Gastroesophageal sphincter (tissue), 4 donors: ENCODE measurements at regions not wholly inside any gene's neighbourhood (a gene's known extent, or its start where the extent isn't known, plus 50 kb on each side); places are given as distances from the start of the nearest gene placed in this dataset.

Experiments used
- ATAC-seq: fragments of 150-250 bp; one replicate; pipeline ENCODE4 v1.9.1; 2016; ENCODE audit warnings: mild to moderate bottlenecking, moderate library complexity
- H3K27ac ChIP-seq, 4 donors: fragments of 200-600 bp; sonication (generic) in 3 of 4; 1 replicate in 3 of 4; 2 replicates in 1 of 4; pipeline ENCODE4 v1.5.1; 2016 to 2019
- H3K27me3 ChIP-seq: fragments of 200-600 bp; sonication (generic); one replicate; pipeline ENCODE4 v1.5.1; 2019
- H3K36me3 ChIP-seq, 2 donors: fragments of 200-600 bp; sonication (generic); one replicate each; pipeline ENCODE4 v1.5.1; 2019; ENCODE audit warnings: control low read depth in 1 of 2
- H3K4me1 ChIP-seq, 3 donors: fragments of 200-600 bp; sonication (generic); 1 replicate in 2 of 3; 2 replicates in 1 of 3; pipeline ENCODE4 v1.5.1; 2016 to 2019; ENCODE audit warnings: control low read depth in 2 of 3
- H3K4me3 ChIP-seq, 2 donors: fragments of 200-600 bp; sonication (generic); one replicate each; pipeline ENCODE4 v1.5.1; 2019; ENCODE audit warnings: mild to moderate bottlenecking in 1 of 2, moderate library complexity in 1 of 2
- H3K9me3 ChIP-seq, 3 donors: fragments of 200-600 bp; sonication (generic); one replicate each; pipeline ENCODE4 v1.5.1; 2017 to 2019; ENCODE audit warnings: control low read depth in 2 of 3
- CTCF ChIP-seq, 4 experiments: fragments of 200-600 bp in 2 of 4; fragments of 450-650 bp in 2 of 4; sonication (generic) in 1 of 4; IDR thresholded peaks; one replicate each; pipeline ENCODE4 v1.5.1; 2017 to 2019; ENCODE audit warnings: antibody characterized with exemption in 4 of 4, mild to moderate bottlenecking in 2 of 4, moderate library complexity in 2 of 4
- EP300 ChIP-seq: sonication (generic); formaldehyde crosslinking; IDR thresholded peaks from one replicate; pipeline ENCODE4 v1.6.1; 2017; ENCODE audit warnings: antibody characterized with exemption, mild to moderate bottlenecking
- POLR2A ChIP-seq, 2 donors: fragments of 450-650 bp; IDR thresholded peaks; one replicate each; pipeline ENCODE4 v1.6.1; 2017; ENCODE audit warnings: antibody characterized with exemption in 2 of 2, mild to moderate bottlenecking in 2 of 2, moderate library complexity in 1 of 2
- POLR2AphosphoS5 ChIP-seq: sonication (generic); formaldehyde crosslinking; IDR thresholded peaks from one replicate; pipeline ENCODE4 v1.6.1; 2017; ENCODE audit warnings: antibody characterized with exemption
- WGBS, 2 donors: methylation state at CpG; one replicate each; pipeline ENCODE4 v1.1.5; 2018; ENCODE audit warnings: low coverage in 1 of 2; 5-methylcytosine and 5-hydroxymethylcytosine counted together

DNA sequence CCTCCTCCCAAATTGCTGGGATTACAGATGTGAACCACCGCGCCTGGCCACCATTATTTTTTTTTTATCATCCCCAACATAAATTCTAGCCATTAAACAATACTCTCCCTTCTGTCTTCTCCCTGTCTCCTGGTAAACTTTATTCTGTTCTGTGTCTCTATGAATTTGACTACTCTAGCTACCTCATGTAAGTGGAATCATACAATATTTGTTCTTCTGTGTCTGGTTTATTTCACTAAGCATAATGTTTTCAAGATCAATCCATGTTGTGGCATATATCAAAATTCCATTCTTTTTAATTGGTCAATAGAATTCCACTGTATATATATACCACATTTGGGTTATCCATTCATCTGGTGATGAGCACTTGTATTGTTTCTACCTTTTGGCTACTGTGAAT, 71.6 kb downstream of the MCFD2 start:
- H3K9me3 ChIP-seq = no peaks in the 10 kb centered on the region
- no peak for TF ChIP-seq CTCF (IDR thresholded peaks at IDR 0.05)
- no peak for TF ChIP-seq POLR2AphosphoS5
- TF ChIP-seq EP300 = no peak
- TF ChIP-seq POLR2A (IDR thresholded peaks at IDR 0.05) = no peak
- WGBS, 2 donors = 85% methylated on average over 2 of the region's 2 CpGs; no CpG with 5 or more reads in 1 of the 2 donors
- no peak for ATAC-seq
- peaks cover 13 to 51% (median 37%) of the 10 kb centered on the region in 3 donors for H3K4me1 ChIP-seq
- H3K4me3 ChIP-seq = no peak overlapping the region
- no peak overlapping the region for H3K27ac ChIP-seq
- no peaks in the 10 kb centered on the region for H3K27me3 ChIP-seq
- H3K36me3 ChIP-seq = no peaks in the 10 kb centered on the region

GRCh38 chr2:46843316-46843715, 72.3 kb downstream of the MCFD2 start:
- ATAC-seq = no peak
- 63 to 64% methylated on average over 5 of the region's 5 CpGs for WGBS, 2 donors
- Histone ChIP-seq H3K36me3 (no peaks in the 10 kb centered on the region), H3K4me1 (peaks cover 6 to 43% (median 30%) of the 10 kb centered on the region in 3 donors), H3K27ac (no peak overlapping the region), H3K9me3 (no peaks in the 10 kb centered on the region), H3K27me3 (no peaks in the 10 kb centered on the region), H3K4me3 (no peak overlapping the region)
- TF ChIP-seq POLR2AphosphoS5 (no peak), EP300 (no peak), CTCF (IDR thresholded peaks at IDR 0.05) (no peak), POLR2A (IDR thresholded peaks at IDR 0.05) (no peak)

- H3K27me3 ChIP-seq = no peaks in the 10 kb centered on the region
- no peak for ATAC-seq
- H3K4me3 ChIP-seq = no peak overlapping the region
- 90% methylated on average over 2 to 6 of the region's 7 CpGs for WGBS, 2 donors
- H3K4me1 ChIP-seq = peaks cover 3 to 39% (median 25%) of the 10 kb centered on the region in 3 donors
- TF ChIP-seq POLR2A (IDR thresholded peaks at IDR 0.05) = no peak
- H3K36me3 ChIP-seq = no peaks in the 10 kb centered on the region
- H3K27ac ChIP-seq = no peak overlapping the region
- no peaks in the 10 kb centered on the region for H3K9me3 ChIP-seq
These were observed 72.7 kb downstream of the MCFD2 start for GRCh38 chr2:46842876-46843275.

DNA sequence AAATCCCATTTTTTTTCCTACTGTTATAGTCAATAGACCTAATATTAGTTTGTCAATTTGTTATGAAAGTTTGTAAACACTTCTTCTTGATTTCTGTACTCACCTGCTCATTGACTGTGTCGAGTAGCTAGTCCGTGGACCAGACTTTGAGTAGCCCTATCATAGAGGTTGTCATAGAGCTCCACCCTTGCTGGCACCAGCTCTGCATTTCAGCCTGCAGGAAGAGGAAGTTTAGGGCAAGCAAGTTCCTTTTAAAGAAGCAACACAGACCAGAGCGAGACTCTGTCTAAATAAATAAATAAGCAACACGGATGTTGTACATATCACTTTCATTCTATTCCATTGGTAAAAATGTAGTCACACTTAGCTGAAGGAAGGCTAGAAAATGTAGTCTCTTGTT, 74.0 kb downstream of the MCFD2 start:
- WGBS, 2 donors = 62 to 82% methylated on average over 2 to 4 of the region's 4 CpGs
- Histone ChIP-seq H3K27ac (no peak overlapping the region), H3K9me3 (no peaks in the 10 kb centered on the region), H3K4me1 (peaks cover 3 to 31% (median 14%) of the 10 kb centered on the region in 3 donors), H3K36me3 (no peaks in the 10 kb centered on the region), H3K27me3 (no peaks in the 10 kb centered on the region), H3K4me3 (no peak overlapping the region)
- ATAC-seq = no peak
- TF ChIP-seq POLR2A (IDR thresholded peaks at IDR 0.05) (no peak), POLR2AphosphoS5 (no peak), EP300 (no peak), CTCF (IDR thresholded peaks at IDR 0.05) (no peak)

- no peak for ATAC-seq
- TF ChIP-seq CTCF (IDR thresholded peaks at IDR 0.05) (no peak), POLR2AphosphoS5 (no peak), EP300 (no peak), POLR2A (IDR thresholded peaks at IDR 0.05) (no peak)
- Histone ChIP-seq H3K4me3 (no peak overlapping the region), H3K27me3 (no peaks in the 10 kb centered on the region), H3K9me3 (no peaks in the 10 kb centered on the region), H3K4me1 (peaks cover 0 to 20% (median 0%) of the 10 kb centered on the region in 3 donors), H3K36me3 (no peaks in the 10 kb centered on the region), H3K27ac (no peak overlapping the region)
- 67% methylated on average over 3 of the region's 3 CpGs; no CpG with 5 or more reads in 1 of the 2 donors for WGBS, 2 donors
These were observed 76.6 kb downstream of the MCFD2 start for GRCh38 chr2:46839045-46839444.
